ENCODE measurements at regions not wholly inside any gene's neighbourhood (a gene's known extent, or its start where the extent isn't known, plus 50 kb on each side); places are given as distances from the start of the nearest gene placed in this dataset.
A peak's percentile ranks its signal among the peaks of the same experiment; 100 is the strongest.

DNA sequence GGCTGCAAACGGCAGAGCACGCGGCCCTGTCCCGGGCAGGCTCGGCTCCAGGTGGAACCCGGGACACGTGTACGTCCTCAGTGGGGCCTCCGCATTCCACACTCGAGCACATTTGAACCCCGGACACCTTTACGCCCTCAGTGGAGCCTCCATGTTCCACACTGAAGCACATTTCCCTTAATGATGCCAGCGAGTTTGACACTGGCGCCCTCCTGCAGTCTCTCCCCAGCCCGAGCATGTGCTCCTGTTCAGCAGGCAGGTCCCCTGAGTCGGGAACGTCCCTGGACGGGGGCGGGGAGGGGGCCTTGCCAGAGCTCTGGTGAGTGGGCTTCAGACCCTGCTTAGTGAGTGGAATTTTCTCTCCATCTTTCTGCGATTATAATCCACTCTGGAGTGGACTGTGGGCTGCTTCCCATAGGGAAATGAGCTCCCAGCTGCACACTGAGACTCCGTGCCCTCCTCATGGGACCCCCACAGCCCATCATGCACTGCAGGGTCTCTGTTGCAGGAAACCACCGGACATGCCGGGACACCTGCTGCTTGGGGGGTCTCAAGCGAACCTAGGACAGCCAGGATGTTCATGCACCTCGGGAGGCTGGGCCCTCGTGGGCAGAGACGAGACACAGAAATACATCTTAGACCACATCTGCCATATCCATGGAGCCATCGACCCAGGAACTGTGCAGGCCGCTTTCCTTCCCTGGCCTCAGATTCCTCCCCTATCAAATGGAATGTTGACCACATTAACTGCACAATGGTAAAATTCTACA is 70.3 kb upstream of the SNTG2 start:
- H3K4me3 Mint-ChIP-seq, result no peak overlapping the region
- peaks cover 58% of the 10 kb centered on the region for H3K4me1 Mint-ChIP-seq
- DNase-seq, result no peak
- no peak overlapping the region for H3K27ac Mint-ChIP-seq
- TF ChIP-seq, protein P1, sequence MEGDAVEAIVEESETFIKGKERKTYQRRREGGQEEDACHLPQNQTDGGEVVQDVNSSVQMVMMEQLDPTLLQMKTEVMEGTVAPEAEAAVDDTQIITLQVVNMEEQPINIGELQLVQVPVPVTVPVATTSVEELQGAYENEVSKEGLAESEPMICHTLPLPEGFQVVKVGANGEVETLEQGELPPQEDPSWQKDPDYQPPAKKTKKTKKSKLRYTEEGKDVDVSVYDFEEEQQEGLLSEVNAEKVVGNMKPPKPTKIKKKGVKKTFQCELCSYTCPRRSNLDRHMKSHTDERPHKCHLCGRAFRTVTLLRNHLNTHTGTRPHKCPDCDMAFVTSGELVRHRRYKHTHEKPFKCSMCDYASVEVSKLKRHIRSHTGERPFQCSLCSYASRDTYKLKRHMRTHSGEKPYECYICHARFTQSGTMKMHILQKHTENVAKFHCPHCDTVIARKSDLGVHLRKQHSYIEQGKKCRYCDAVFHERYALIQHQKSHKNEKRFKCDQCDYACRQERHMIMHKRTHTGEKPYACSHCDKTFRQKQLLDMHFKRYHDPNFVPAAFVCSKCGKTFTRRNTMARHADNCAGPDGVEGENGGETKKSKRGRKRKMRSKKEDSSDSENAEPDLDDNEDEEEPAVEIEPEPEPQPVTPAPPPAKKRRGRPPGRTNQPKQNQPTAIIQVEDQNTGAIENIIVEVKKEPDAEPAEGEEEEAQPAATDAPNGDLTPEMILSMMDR (IDR thresholded peaks at IDR 0.05), result no peak
- H3K27me3 Mint-ChIP-seq (ENCODE audit: low read depth, poor library complexity), result peaks cover 32% of the 10 kb centered on the region
- H3K9me3 Mint-ChIP-seq, result peaks cover 11% of the 10 kb centered on the region
- peaks cover 5% of the 10 kb centered on the region for H3K36me3 Mint-ChIP-seq (ENCODE audit: low read depth)

DNA sequence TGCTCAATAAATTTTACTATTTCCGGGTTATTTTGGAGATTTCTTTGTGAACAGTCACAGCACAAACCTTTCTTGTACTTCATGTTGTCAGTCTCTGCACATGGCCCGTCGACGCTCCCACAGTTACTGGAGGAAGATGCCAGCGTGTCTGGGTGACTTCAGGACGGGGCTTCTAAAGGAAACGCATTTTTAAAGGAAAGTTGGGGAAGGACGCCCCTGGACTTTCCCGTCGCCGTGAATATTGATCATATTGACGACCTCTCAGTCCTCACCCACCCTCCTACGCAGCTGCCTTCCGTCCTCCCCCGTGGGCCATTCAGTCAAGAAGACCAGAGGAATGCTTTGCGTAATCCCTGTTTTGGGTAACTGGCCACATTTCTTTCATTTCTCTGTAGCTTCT is 71.1 kb upstream of the SNTG2 start:
- DNase-seq, result no peak
- H3K27me3 Mint-ChIP-seq (ENCODE audit: low read depth, poor library complexity), result peaks cover 33% of the 10 kb centered on the region
- peak overlapping the region; percentile 30 for H3K4me3 Mint-ChIP-seq
- H3K27ac Mint-ChIP-seq, result peak overlapping the region; percentile 48
- H3K9me3 Mint-ChIP-seq, result peaks cover 11% of the 10 kb centered on the region
- TF ChIP-seq, protein P1 (IDR thresholded peaks at IDR 0.05), result no peak
- H3K36me3 Mint-ChIP-seq (ENCODE audit: low read depth), result peaks cover 5% of the 10 kb centered on the region
- peaks cover 55% of the 10 kb centered on the region for H3K4me1 Mint-ChIP-seq

DNA sequence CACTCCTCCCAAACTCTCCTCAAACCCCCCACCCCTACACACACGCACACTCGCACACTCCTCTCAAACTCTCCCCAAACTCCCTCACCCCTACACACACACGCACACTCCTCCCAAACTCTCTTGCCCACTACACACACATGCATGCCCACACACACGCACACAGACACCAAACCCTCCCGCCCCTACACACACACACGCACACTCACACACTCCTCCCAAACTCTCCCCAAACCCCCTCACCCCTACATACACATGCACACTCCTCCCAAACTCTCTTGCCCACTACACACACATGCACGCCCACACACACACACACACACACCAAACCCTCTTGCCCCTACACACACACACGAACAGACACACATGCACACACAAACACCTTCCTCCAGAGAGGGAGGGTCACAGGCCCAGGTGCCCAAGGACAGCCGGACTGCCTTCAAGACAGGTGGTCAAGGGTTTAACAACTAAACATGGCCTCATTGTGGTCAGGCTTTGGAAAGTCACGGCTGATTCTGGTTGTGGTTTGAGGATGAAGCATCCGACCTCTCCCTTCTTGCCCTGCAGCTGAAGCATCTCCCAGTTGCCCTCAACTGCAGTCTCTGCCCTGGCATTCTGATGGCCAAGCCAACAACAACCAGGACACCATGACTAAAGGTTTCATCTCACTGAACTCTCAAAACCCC is 72.3 kb upstream of the SNTG2 start:
- peaks cover 51% of the 10 kb centered on the region for H3K4me1 Mint-ChIP-seq
- DNase-seq, result no peak
- H3K9me3 Mint-ChIP-seq, result peaks cover 11% of the 10 kb centered on the region
- TF ChIP-seq, protein P1 (IDR thresholded peaks at IDR 0.05), result no peak
- H3K36me3 Mint-ChIP-seq (ENCODE audit: low read depth), result peaks cover 5% of the 10 kb centered on the region
- no peak overlapping the region for H3K4me3 Mint-ChIP-seq
- no peak overlapping the region for H3K27ac Mint-ChIP-seq
- H3K27me3 Mint-ChIP-seq (ENCODE audit: low read depth, poor library complexity), result peaks cover 30% of the 10 kb centered on the region

DNA sequence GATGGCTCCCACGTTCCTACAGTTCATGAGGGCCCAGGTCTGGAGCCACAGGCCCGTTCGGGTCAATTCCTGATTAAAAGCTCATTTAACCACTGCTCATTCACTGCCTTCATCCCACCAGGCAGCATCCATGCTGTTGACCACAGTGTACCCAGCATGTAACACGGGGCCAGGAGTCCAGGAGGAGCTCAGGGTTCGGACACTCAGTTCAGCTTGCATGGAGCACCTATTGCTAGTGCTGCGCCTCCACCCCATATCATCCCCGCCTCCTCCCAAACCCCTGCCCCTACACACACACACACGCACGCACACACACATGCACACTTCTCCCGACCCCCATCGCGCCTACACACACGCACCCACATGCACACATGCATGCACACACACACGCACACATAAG is 72.9 kb upstream of the SNTG2 start:
- peaks cover 11% of the 10 kb centered on the region for H3K9me3 Mint-ChIP-seq
- TF ChIP-seq, protein P1 (IDR thresholded peaks at IDR 0.05), result no peak
- no peak overlapping the region for H3K27ac Mint-ChIP-seq
- H3K36me3 Mint-ChIP-seq (ENCODE audit: low read depth), result peaks cover 5% of the 10 kb centered on the region
- no peak overlapping the region for H3K4me3 Mint-ChIP-seq
- DNase-seq, result no peak
- H3K27me3 Mint-ChIP-seq (ENCODE audit: low read depth, poor library complexity), result peaks cover 28% of the 10 kb centered on the region
- H3K4me1 Mint-ChIP-seq, result peaks cover 44% of the 10 kb centered on the region

DNA sequence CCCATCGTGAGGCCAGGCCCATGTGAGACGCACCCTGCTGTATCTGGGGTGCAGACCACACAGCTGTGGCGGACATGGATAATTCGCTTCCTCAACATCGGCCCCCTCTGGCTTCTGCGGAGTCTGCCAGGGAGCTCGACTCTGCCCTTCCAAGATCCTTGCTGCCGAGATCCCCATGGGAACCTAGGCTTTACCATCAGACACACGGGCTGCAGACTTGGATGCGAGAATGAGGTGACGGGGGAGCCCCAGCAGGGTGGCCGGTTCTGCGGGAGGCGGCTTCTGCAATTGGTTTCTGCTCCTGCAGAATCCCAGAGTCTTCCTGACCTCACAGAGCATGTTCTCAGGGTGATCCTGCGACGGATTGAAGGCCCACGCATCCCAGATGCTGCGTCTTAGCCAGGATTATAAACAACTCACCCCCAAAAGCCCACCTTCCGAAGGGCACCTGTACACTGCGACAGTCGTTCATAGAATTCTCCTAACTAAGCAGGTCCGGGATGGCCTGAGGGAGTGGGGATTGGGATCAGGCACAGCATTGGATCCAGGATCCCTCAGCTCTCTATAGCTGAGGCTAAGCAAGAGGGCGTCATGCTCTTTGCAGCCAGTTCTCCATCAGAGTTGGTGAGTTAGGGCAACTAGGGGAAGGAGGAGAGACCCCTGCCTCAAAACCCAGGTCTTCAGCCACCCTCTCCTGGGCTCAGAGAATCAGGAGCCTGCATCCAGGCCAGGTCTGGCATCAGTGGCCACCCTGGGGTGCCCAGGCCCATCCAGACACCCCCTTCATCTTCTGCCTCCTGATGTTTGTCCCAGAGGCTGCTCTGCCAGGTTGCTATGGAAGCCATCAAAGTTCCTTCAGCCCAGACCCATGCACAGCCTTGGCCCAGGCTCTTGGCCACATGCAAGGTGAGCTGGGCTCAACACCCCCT is 74.7 kb upstream of the SNTG2 start:
- H3K36me3 Mint-ChIP-seq (ENCODE audit: low read depth), result peaks cover 5% of the 10 kb centered on the region
- H3K9me3 Mint-ChIP-seq, result peaks cover 11% of the 10 kb centered on the region
- no peak for DNase-seq
- no peak overlapping the region for H3K4me3 Mint-ChIP-seq
- H3K27ac Mint-ChIP-seq, result no peak overlapping the region
- TF ChIP-seq, protein P1 (IDR thresholded peaks at IDR 0.05), result no peak
- H3K4me1 Mint-ChIP-seq, result peaks cover 26% of the 10 kb centered on the region
- H3K27me3 Mint-ChIP-seq (ENCODE audit: low read depth, poor library complexity), result peaks cover 27% of the 10 kb centered on the region

All from nephron progenitor cell (in vitro differentiated cells).